K562 (cell line): ENCODE measurements at regions not wholly inside any gene's neighbourhood (a gene's known extent, or its start where the extent isn't known, plus 50 kb on each side); places are given as distances from the start of the nearest gene placed in this dataset.
A peak's percentile ranks its signal among the peaks of the same experiment; 100 is the strongest.

Source experiments
- ATAC-seq: fragments of 200-7000 bp; cut with Tn5 transposase; 3 replicates; pipeline ENCODE4 v1.9.1; 2020; ENCODE audit warnings: moderate library complexity
- BruUV-seq: library from RNA; stranded (reverse); fragments of 400-500 nt; replicated peaks from 2 replicates; lab custom pipeline; 2021; lab: Mats Ljungman, UMichigan
- CTCF ChIA-PET: fragments of 300-600 bp; formaldehyde crosslinking; extraction: SDS; loops from one replicate; lab custom pipeline; 2021; ENCODE audit warnings: low intra/inter-chr PET ratio; lab: Yijun Ruan, JAX
- POLR2A ChIA-PET: fragments of 300-600, 350-650 bp; sonication (Branson Sonifier 250); formaldehyde crosslinking; extraction: SDS; loops from one replicate; lab custom pipeline; 2021; ENCODE audit warnings: antibody characterized with exemption, inconsistent platforms; lab: Yijun Ruan, JAX
- DNase-seq, 4 experiments: peaks; one replicate each; pipeline versions ENCODE4 v3.0.0 to v3.0.0-alpha.2; 2011 to 2018; ENCODE audit warnings: low spot score in 3 of 4, mixed read lengths in 3 of 4; ENCODE audit errors: extremely low read depth in 1 of 4
- FAIRE-seq: peaks from 2 replicates; lab custom pipeline; 2011; peaks lifted over from hg19 to GRCh38; lab: Jason Lieb, UNC
- H2AFZ ChIP-seq: 2 replicates; pipeline ENCODE4 v1.6.0; 2011; ENCODE audit warnings: low read depth, low read length, control low read depth, inconsistent platforms
- H3K27ac ChIP-seq: fragments of 200-600 bp; 3 replicates; pipeline ENCODE4 v1.8.0; 2011; ENCODE audit warnings: low read depth, mild to moderate bottlenecking, control low read depth, inconsistent platforms, low read length, moderate library complexity, mixed read lengths; ENCODE audit errors: extremely low read depth
- H3K27me3 ChIP-seq, 2 experiments: fragments of 300-600 bp in 1 of 2; 2 replicates in 1 of 2; 3 replicates in 1 of 2; pipeline versions ENCODE4 v1.6.0 to v1.8.0; 2011; ENCODE audit warnings: inconsistent platforms in 2 of 2, low read length in 2 of 2, mild to moderate bottlenecking in 1 of 2, mixed read lengths in 1 of 2, moderate library complexity in 1 of 2; ENCODE audit not compliant: control insufficient read depth in 2 of 2, insufficient read depth in 2 of 2
- H3K36me3 ChIP-seq: fragments of 300-600 bp; 3 replicates; pipeline ENCODE4 v1.8.0; 2011; ENCODE audit warnings: mild to moderate bottlenecking, low read length, inconsistent platforms; ENCODE audit not compliant: control insufficient read depth, insufficient read depth
- H3K4me1 ChIP-seq, 2 experiments: fragments of 200-600 bp in 1 of 2; replicated peaks in 1 of 2; 2 replicates in 1 of 2; 3 replicates in 1 of 2; pipeline versions ENCODE4 v1.5.1 to v1.8.0; 2011; ENCODE audit warnings: inconsistent platforms in 2 of 2, low read length in 2 of 2, mild to moderate bottlenecking in 1 of 2, mixed read lengths in 1 of 2, moderate library complexity in 1 of 2; ENCODE audit not compliant: control insufficient read depth in 2 of 2, insufficient read depth in 2 of 2
- H3K4me2 ChIP-seq: 2 replicates; pipeline ENCODE4 v1.6.1; 2011; ENCODE audit warnings: low read length, control low read depth, inconsistent platforms, mixed read lengths; ENCODE audit not compliant: insufficient read depth
- H3K4me3 ChIP-seq: fragments of 200-600 bp; sonication (generic), shearing (Covaris generic); 2 replicates; pipeline ENCODE4 v1.5.1; 2016; ENCODE audit warnings: control low read depth, inconsistent platforms
- H3K79me2 ChIP-seq: fragments of 200-600 bp; 3 replicates; pipeline ENCODE4 v1.8.0; 2011; ENCODE audit warnings: low read length, inconsistent platforms; ENCODE audit not compliant: control insufficient read depth, insufficient read depth
- H3K9ac ChIP-seq, 2 experiments: 2 replicates each; pipeline versions ENCODE4 v1.6.0 to v1.6.1; 2011; ENCODE audit warnings: low read depth in 2 of 2, low read length in 2 of 2, control low read depth in 1 of 2, inconsistent platforms in 1 of 2, mild to moderate bottlenecking in 1 of 2, mixed read lengths in 1 of 2; ENCODE audit not compliant: insufficient read depth in 1 of 2
- H3K9me1 ChIP-seq: one replicate; pipeline ENCODE4 v1.6.0; 2011; ENCODE audit warnings: inconsistent platforms, mild to moderate bottlenecking, low read length, moderate library complexity; ENCODE audit not compliant: control insufficient read depth, insufficient read depth
- H3K9me3 ChIP-seq: replicated peaks from 2 replicates; pipeline ENCODE4 v1.5.1; 2011; ENCODE audit warnings: low read depth, low read length, inconsistent platforms; ENCODE audit not compliant: control insufficient read depth, insufficient read depth
- H4K20me1 ChIP-seq: replicated peaks from 2 replicates; pipeline ENCODE4 v1.6.1; 2011; ENCODE audit warnings: low read length, inconsistent platforms, mixed read lengths; ENCODE audit not compliant: control insufficient read depth, insufficient read depth
- CHD2 ChIP-seq: IDR thresholded peaks from 2 replicates; pipeline ENCODE4 v1.6.1; 2011; ENCODE audit warnings: low read depth, low read length
- RBM25 ChIP-seq: fragments of 200-400 bp; formaldehyde crosslinking; IDR thresholded peaks from 2 replicates; pipeline ENCODE4 v1.6.1; 2018; ENCODE audit warnings: low read length, low read depth, moderate library complexity; ENCODE audit not compliant: severe bottlenecking
- SPI1 ChIP-seq: IDR thresholded peaks from 2 replicates; pipeline ENCODE4 v1.6.1; 2011; ENCODE audit warnings: low read depth, low read length, control low read depth, borderline replicate concordance
- ZNF143 ChIP-seq: sonication (generic); formaldehyde crosslinking; IDR thresholded peaks from 2 replicates; pipeline ENCODE4 v1.9.0; 2022; ENCODE audit warnings: mild to moderate bottlenecking, missing genetic modification reagents
- WGBS: fragments of 100-300 bp; shearing (Covaris generic); methylation state at CpG from one replicate; pipeline ENCODE4 v1.1.6; 2016; ENCODE audit warnings: low coverage, mixed read lengths; ENCODE audit not compliant: insufficient coverage; ENCODE audit errors: missing lambda C conversion rate; 5-methylcytosine and 5-hydroxymethylcytosine counted together
- in situ Hi-C: fragments of 300-500 bp; cut with MboI; formaldehyde crosslinking; loops from 4 replicates; pipeline ENCODE4 v1.15.0; 2018; ENCODE audit warnings: inconsistent platforms, mixed read lengths
- intact Hi-C: fragments of 100-400 bp; cut with micrococcal nuclease; formaldehyde crosslinking; loops from 2 replicates; pipeline ENCODE4 v1.14.2; 2022
- TF ChIP-seq, protein P1 (sequence below): fragments of 250-450 bp; sonication (Bioruptor Pico); IDR thresholded peaks from 2 replicates; pipeline ENCODE4 v1.6.1; 2021; ENCODE audit warnings: mild to moderate bottlenecking
- TF ChIP-seq, protein P2 (sequence below), 2 experiments: fragments of 450-650 bp in 1 of 2; sonication (generic) in 1 of 2; formaldehyde crosslinking in 1 of 2; IDR thresholded peaks; 2 replicates each; pipeline versions ENCODE4 v1.7.1 to v1.9.0; 2016 to 2022; ENCODE audit warnings: inconsistent platforms in 1 of 2, mild to moderate bottlenecking in 1 of 2, missing genetic modification reagents in 1 of 2

DNA sequence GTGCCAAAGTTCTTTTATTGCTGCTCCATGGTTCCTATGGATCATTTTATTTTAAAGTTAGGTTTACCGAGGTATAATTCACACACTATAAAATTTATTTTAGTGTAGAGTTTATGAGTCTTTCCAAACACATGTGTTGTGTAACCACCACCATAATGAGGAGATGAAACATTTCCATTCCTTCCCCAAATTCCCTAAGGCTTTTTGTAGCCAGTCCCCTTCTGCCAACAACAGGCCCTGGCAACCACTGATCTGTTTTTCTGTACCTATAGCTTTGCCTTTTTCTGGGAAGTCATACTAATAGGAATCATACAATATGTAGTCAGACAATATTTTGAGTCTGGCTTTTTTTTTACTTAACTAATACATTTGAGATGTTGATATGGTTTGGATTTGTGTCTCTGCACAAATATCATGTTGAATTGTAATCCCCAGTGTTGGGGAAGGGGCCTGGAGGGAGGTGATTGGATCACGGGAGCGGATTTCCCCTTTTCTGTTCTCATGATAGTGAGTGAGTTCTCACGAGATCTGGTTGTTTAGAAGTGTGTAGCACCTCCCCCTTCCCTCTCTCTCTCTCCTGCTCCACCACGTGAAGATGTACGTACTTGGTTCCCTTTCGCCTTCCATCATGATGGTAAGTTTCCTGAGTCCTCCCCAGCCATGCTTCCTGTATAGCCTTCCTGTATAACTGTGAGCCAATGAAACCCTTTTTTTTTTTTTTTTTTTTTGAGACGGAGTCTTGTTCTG is 59.6 kb upstream of the DHX15 start:
- Histone ChIP-seq H3K27ac (no peak overlapping the region), H3K79me2 (no peaks in the 10 kb centered on the region), H4K20me1 (no peaks in the 10 kb centered on the region; the same call in 1 of the 2 replicates), H3K36me3 (no peaks in the 10 kb centered on the region), H3K4me2 (no peak overlapping the region), H3K4me1 (no peaks in the 10 kb centered on the region), H3K9me3 (no peaks in the 10 kb centered on the region), H3K4me3 (no peak overlapping the region), H3K27me3 (peaks cover 7% of the 10 kb centered on the region in 2 experiments), H3K9ac (no peak overlapping the region), H2AFZ (no peak overlapping the region), H3K9me1 (no peaks in the 10 kb centered on the region)
- FAIRE-seq (no peak), ATAC-seq (peak; percentile 31; the same call in 1 of the 3 replicates), DNase-seq (no peak)
- intact Hi-C loops: no loop called here
- in situ Hi-C loops: no loop called here
- TF ChIP-seq RBM25 (peak; percentile 5), CHD2 (peak; percentile 83), ZNF143 (CRISPR knock-in tag) (no peak), SPI1 (0 out of 2 replicates have a peak, but pooled peaks have one; percentile 25)
- TF ChIP-seq, protein P1, sequence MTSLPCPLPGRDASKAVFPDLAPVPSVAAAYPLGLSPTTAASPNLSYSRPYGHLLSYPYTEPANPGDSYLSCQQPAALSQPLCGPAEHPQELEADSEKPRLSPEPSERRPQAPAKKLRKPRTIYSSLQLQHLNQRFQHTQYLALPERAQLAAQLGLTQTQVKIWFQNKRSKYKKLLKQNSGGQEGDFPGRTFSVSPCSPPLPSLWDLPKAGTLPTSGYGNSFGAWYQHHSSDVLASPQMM (CRISPR knock-in tag): no peak
- TF ChIP-seq, protein P2, sequence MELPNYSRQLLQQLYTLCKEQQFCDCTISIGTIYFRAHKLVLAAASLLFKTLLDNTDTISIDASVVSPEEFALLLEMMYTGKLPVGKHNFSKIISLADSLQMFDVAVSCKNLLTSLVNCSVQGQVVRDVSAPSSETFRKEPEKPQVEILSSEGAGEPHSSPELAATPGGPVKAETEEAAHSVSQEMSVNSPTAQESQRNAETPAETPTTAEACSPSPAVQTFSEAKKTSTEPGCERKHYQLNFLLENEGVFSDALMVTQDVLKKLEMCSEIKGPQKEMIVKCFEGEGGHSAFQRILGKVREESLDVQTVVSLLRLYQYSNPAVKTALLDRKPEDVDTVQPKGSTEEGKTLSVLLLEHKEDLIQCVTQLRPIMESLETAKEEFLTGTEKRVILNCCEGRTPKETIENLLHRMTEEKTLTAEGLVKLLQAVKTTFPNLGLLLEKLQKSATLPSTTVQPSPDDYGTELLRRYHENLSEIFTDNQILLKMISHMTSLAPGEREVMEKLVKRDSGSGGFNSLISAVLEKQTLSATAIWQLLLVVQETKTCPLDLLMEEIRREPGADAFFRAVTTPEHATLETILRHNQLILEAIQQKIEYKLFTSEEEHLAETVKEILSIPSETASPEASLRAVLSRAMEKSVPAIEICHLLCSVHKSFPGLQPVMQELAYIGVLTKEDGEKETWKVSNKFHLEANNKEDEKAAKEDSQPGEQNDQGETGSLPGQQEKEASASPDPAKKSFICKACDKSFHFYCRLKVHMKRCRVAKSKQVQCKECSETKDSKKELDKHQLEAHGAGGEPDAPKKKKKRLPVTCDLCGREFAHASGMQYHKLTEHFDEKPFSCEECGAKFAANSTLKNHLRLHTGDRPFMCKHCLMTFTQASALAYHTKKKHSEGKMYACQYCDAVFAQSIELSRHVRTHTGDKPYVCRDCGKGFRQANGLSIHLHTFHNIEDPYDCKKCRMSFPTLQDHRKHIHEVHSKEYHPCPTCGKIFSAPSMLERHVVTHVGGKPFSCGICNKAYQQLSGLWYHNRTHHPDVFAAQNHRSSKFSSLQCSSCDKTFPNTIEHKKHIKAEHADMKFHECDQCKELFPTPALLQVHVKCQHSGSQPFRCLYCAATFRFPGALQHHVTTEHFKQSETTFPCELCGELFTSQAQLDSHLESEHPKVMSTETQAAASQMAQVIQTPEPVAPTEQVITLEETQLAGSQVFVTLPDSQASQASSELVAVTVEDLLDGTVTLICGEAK (IDR thresholded peaks at IDR 0.05): peak; percentile 46; the same call in 1 of the 2 replicates
- TF ChIP-seq, protein P2 (CRISPR knock-in tag; IDR thresholded peaks at IDR 0.05): no peak
- WGBS: 0% methylated on average over 3 of the region's 8 CpGs
- no TSS peak for BruUV-seq
- POLR2A ChIA-PET: no interaction called here
- CTCF ChIA-PET: no interaction called here
